ENCODE measurements at regions not wholly inside any gene's neighbourhood (a gene's known extent, or its start where the extent isn't known, plus 50 kb on each side); places are given as distances from the start of the nearest gene placed in this dataset.

DNA sequence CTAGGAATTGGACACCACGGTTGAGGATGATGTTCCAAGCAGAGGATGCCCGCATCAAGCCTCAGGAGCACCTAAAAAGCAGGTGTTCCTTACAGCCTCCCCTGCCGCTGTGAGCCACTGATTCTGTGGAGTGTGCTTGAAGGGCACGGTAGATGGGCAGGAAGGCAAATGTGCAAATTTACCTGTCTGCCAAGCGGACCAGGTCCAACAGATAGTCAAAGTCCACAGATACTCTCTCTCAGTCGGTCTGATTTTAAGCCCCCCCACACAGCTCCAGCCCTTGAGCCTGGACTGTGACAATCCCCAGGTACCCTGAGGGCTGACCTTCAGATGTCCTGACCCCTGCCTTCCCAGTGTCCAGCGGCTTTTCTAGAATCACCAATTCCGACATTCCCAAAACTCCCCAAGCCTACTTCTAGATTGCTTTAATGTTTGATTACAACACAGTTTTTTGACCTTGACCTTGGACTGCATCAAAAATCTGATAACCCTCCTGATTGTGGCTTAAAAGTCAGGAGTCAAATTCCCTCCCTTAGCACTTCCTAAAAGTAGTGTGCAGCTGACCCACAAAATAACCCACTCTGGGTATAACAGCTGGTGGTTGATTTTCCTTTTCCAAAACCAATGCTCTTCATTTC lies 208.8 kb upstream of the NCKAP5 start:
- Histone ChIP-seq H3K27me3 (no peaks in the 10 kb centered on the region), H3K27ac (no peak overlapping the region), H3K9me3 (no peaks in the 10 kb centered on the region), H3K4me1 (no peaks in the 10 kb centered on the region), H3K4me3 (no peak overlapping the region), H3K36me3 (no peaks in the 10 kb centered on the region)
- TF ChIP-seq POLR2AphosphoS5 (IDR thresholded peaks at IDR 0.05) (no peak), POLR2A (IDR thresholded peaks at IDR 0.05) (no peak)
- TF ChIP-seq, protein P1, sequence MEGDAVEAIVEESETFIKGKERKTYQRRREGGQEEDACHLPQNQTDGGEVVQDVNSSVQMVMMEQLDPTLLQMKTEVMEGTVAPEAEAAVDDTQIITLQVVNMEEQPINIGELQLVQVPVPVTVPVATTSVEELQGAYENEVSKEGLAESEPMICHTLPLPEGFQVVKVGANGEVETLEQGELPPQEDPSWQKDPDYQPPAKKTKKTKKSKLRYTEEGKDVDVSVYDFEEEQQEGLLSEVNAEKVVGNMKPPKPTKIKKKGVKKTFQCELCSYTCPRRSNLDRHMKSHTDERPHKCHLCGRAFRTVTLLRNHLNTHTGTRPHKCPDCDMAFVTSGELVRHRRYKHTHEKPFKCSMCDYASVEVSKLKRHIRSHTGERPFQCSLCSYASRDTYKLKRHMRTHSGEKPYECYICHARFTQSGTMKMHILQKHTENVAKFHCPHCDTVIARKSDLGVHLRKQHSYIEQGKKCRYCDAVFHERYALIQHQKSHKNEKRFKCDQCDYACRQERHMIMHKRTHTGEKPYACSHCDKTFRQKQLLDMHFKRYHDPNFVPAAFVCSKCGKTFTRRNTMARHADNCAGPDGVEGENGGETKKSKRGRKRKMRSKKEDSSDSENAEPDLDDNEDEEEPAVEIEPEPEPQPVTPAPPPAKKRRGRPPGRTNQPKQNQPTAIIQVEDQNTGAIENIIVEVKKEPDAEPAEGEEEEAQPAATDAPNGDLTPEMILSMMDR (IDR thresholded peaks at IDR 0.05): no peak
- intact Hi-C loops (cut with DNase I; ENCODE audit: low total_unique reads): no loop called here
- DNase-seq (ENCODE audit: low spot score in 2 of 2): no peak

DNA sequence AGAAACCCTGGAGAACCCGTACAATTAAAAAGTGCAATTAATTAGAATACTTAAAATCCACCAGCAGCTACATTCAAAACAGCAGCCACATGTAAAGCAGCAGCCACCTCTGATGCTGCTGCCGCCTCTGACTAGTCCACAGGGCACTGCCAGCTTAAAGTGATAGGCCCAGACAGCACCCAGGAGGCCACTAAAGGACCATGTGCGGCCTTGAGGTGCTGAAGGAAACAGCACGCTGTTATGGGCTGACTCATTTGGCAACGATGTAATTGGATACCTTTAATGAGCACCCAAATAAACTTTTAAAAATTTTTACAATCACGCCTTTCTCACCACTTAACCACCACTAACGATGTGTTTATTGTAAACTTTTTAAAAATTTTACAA lies 209.3 kb upstream of the NCKAP5 start:
- no peak overlapping the region for H3K4me3 ChIP-seq

DNA sequence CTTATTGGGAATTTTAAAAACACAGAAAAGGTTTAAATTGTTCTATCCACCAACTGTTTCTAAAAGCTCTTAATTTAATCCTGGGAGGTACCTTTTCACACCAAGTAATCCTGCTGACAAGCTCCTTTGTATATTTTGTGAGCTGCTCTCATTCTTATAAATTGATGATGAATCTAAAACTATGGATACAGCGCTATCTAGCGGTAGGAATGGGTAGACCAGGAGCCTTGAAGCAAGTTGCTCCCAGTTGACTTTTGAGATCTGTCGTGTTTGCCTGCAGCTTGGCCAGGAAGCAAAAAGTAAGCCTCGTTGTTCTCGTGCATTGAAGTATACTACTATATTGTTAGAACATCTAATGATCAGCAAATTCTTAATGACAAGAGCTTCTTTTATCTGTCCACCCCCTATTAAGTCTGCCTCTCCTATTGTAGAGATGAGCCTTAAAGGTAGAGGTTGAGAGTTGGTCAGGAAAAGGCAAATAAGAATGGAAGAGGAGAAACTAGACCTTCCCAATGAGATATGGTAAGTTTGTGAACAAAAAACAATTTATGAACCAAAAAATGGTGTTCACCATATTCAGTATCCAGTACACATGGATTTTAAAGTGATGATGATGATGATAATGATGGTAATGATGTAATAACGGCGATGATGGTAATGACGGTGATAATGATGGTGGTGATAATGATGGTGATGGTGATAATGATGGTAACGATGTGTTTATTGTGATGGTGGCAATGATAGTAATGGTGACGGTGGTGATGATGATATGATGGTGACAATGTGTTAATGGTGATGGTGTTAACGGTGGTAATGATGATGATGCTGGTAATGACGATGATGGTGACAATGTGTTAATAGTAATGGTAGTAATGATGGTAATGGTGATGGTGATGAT lies 212.1 kb upstream of the NCKAP5 start:
- Histone ChIP-seq H3K36me3 (no peaks in the 10 kb centered on the region), H3K27ac (no peak overlapping the region), H3K27me3 (no peaks in the 10 kb centered on the region), H3K4me3 (no peak overlapping the region), H3K4me1 (no peaks in the 10 kb centered on the region), H3K9me3 (no peaks in the 10 kb centered on the region)
- intact Hi-C loops (cut with DNase I; ENCODE audit: low total_unique reads): no loop called here
- TF ChIP-seq, protein P1 (IDR thresholded peaks at IDR 0.05): peak; percentile 38 to 81 (median 74)
- no peak for TF ChIP-seq POLR2AphosphoS5 (IDR thresholded peaks at IDR 0.05)
- DNase-seq (ENCODE audit: low spot score in 2 of 2): peak in 1 of 2 donors; percentile 39

More for the DNA sequence above, 209.3 kb upstream of the NCKAP5 start:
- no peak for TF ChIP-seq POLR2A (IDR thresholded peaks at IDR 0.05)
- TF ChIP-seq, protein P1 (IDR thresholded peaks at IDR 0.05): no peak
- TF ChIP-seq POLR2AphosphoS5 (IDR thresholded peaks at IDR 0.05): no peak
- DNase-seq (ENCODE audit: low spot score in 2 of 2): no peak
- Histone ChIP-seq H3K4me1 (no peaks in the 10 kb centered on the region), H3K9me3 (no peaks in the 10 kb centered on the region), H3K36me3 (no peaks in the 10 kb centered on the region), H3K27ac (no peak overlapping the region), H3K27me3 (no peaks in the 10 kb centered on the region)
- intact Hi-C loops (cut with DNase I; ENCODE audit: low total_unique reads): no loop called here

DNA sequence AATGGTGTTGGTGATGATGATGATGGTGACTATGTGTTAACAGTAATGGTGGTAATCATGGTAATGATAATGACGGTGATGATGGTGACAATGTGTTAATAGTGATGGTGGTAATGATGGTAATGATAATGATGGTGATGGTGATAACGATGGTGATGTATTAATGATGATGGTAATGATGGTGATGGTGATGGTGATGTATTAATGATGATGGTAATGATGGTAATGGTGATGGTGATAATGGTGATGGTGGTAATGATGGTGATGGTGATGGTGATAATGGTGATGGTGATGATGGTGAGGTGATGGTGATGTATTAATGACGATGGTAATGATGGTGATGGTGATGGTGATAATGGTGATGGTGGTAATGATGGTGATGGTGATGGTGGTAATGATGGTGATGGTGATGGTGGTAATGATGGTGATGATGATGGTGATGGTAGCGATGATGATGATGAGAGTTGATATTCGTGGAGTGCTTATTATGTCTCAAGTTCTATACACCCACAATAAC lies 212.8 kb upstream of the NCKAP5 start:
- Histone ChIP-seq H3K27ac (no peak overlapping the region), H3K27me3 (no peaks in the 10 kb centered on the region), H3K36me3 (no peaks in the 10 kb centered on the region), H3K4me1 (no peaks in the 10 kb centered on the region), H3K9me3 (no peaks in the 10 kb centered on the region), H3K4me3 (no peak overlapping the region)
- TF ChIP-seq POLR2AphosphoS5 (IDR thresholded peaks at IDR 0.05) (no peak), POLR2A (IDR thresholded peaks at IDR 0.05) (no peak)
- TF ChIP-seq, protein P1 (IDR thresholded peaks at IDR 0.05): no peak
- no peak for DNase-seq (ENCODE audit: low spot score in 2 of 2)
- intact Hi-C loops (cut with DNase I; ENCODE audit: low total_unique reads): no loop called here

DNA sequence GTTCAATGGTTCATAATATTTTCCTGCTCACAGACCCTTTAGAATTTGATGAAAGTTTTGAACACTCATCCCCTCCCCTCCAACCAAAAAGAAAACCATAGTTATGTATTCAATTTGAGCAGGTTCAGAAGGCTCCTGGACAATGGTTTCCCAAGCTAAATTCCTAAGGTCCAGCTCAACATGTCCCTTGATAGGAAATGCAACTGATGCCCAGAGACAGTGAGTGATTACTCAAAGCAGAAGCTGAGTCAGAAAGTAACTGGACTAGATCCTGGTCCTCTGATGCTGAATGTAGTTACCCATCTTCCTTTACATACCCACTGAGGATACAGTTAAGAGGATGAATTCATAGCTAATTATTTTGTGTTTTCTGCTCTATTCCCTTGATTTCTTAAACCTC lies 218.9 kb upstream of the NCKAP5 start:
- no peaks in the 10 kb centered on the region for H3K9me3 ChIP-seq
- no peak for TF ChIP-seq POLR2A (IDR thresholded peaks at IDR 0.05)
- TF ChIP-seq POLR2AphosphoS5 (IDR thresholded peaks at IDR 0.05): no peak
- TF ChIP-seq, protein P1 (IDR thresholded peaks at IDR 0.05): no peak
- DNase-seq (ENCODE audit: low spot score in 2 of 2): no peak
- no peak overlapping the region for H3K27ac ChIP-seq
- intact Hi-C loops (cut with DNase I; ENCODE audit: low total_unique reads): no loop called here
- no peak overlapping the region for H3K4me3 ChIP-seq
- H3K4me1 ChIP-seq: no peaks in the 10 kb centered on the region
- H3K36me3 ChIP-seq: no peaks in the 10 kb centered on the region
- no peaks in the 10 kb centered on the region for H3K27me3 ChIP-seq
